Vagina (tissue), 2 donors: ENCODE measurements at regions not wholly inside any gene's neighbourhood (a gene's known extent, or its start where the extent isn't known, plus 50 kb on each side); places are given as distances from the start of the nearest gene placed in this dataset.

Experiments
- DNase-seq, 2 donors: peaks; one replicate each; pipeline ENCODE4 v3.0.0-alpha.2; 2017; ENCODE audit errors: extremely low spot score in 2 of 2
- H3K27ac ChIP-seq: fragments of 200-600 bp; sonication (generic); one replicate; pipeline ENCODE4 v1.5.1; 2019
- H3K27me3 ChIP-seq: fragments of 200-600 bp; sonication (generic); one replicate; pipeline ENCODE4 v1.5.1; 2019
- H3K36me3 ChIP-seq, 2 donors: fragments of 200-600 bp; sonication (generic); one replicate each; pipeline ENCODE4 v1.5.1; 2017 to 2019
- H3K4me1 ChIP-seq: fragments of 200-600 bp; sonication (generic); one replicate; pipeline ENCODE4 v1.5.1; 2019
- H3K4me3 ChIP-seq, 2 donors: fragments of 200-600 bp; sonication (generic); 1 replicate in 1 of 2; 2 replicates in 1 of 2; pipeline ENCODE4 v1.5.1; 2016 to 2019
- H3K9me3 ChIP-seq: fragments of 200-600 bp; sonication (generic); one replicate; pipeline ENCODE4 v1.5.1; 2019
- CTCF ChIP-seq, 3 experiments: fragments of 450-650 bp in 2 of 3; fragments of 200-600 bp in 1 of 3; sonication (generic) in 1 of 3; IDR thresholded peaks; one replicate each; pipeline ENCODE4 v1.5.1; 2017 to 2019; ENCODE audit warnings: antibody characterized with exemption in 3 of 3, mild to moderate bottlenecking in 2 of 3, moderate library complexity in 2 of 3
- POLR2A ChIP-seq, 2 donors: fragments of 450-650 bp; IDR thresholded peaks; one replicate each; pipeline ENCODE4 v1.6.1; 2017; ENCODE audit warnings: antibody characterized with exemption in 2 of 2, mild to moderate bottlenecking in 2 of 2, moderate library complexity in 2 of 2
- POLR2AphosphoS5 ChIP-seq, 2 donors: sonication (generic); formaldehyde crosslinking; IDR thresholded peaks; one replicate each; pipeline ENCODE4 v1.9.0; 2017; ENCODE audit warnings: antibody characterized with exemption in 2 of 2, mild to moderate bottlenecking in 2 of 2, low read depth in 1 of 2; ENCODE audit not compliant: insufficient read depth in 1 of 2
- intact Hi-C: fragments of 100-400 bp; cut with DNase I; formaldehyde crosslinking; loops from one replicate; pipeline ENCODE4 v1.15.1; 2023

DNA sequence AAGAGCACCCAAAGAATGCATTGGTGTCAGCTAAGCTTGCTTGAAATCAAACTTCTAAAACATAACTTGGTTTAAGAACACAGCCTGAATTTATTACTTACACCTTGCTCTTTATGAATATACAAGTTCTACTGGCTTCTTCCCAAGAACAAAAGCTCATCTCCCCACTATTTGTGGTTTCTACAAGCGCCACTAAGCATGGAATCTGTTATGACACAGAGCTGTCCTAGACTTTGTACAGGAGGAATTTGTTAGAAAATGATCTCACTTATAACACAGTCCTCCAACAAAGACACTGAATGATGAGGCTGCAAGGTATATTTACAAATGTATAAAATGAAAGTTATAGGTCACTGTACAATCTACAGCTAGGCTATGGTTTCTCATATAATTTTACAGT, 452.1 kb downstream of the BCAT1 start:
- H3K27me3 ChIP-seq = no peaks in the 10 kb centered on the region
- TF ChIP-seq POLR2AphosphoS5 (IDR thresholded peaks at IDR 0.05; ENCODE audit: insufficient read depth in 1 of 2, low read depth in 1 of 2) = no peak
- intact Hi-C loops = no loop called here
- no peak overlapping the region for H3K4me3 ChIP-seq
- DNase-seq = no peak
- H3K9me3 ChIP-seq = no peaks in the 10 kb centered on the region
- H3K36me3 ChIP-seq = no peaks in the 10 kb centered on the region
- peaks cover 51% of the 10 kb centered on the region for H3K4me1 ChIP-seq
- H3K27ac ChIP-seq = no peak overlapping the region

DNA sequence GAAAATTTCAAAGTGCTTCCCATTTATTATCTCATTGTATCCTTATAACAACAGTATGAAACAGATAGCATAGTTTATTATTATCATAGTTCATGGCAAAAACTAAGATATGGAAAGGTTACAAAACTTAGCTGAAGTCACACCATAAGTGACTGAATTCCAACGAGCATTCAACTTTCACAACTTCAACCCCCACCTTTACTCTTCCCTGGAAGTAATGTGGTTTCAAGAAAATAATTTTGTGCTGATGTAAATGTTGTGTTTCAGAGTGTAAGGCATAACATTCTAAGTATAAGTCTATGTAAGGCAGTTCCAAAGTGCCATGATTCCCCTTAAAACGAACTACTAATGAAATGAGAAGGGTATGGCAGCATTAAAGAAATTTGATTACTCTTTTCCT, 454.5 kb downstream of the BCAT1 start:
- intact Hi-C loops = no loop called here

DNA sequence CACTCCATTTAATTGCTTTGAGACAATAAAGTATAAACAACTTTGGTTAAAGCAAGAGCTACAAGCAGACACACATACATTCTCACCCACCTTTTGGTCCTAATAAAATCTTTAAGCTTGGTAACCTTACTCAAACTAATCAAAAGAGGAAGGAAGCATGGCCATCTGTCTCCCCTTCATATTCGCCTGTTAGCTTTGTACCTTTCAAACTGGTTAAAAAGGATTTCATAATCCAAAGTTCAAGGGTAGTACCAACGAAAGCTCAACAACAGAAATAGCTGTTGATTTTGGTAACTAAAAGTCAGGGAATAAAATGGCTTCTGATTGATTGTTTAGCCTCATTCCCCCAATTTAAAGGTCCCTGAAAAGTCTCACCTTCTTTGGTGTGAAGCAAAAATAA, 456.9 kb downstream of the BCAT1 start:
- DNase-seq = no peak
- H3K4me1 ChIP-seq = peaks cover 57% of the 10 kb centered on the region
- no peak overlapping the region for H3K4me3 ChIP-seq
- no peaks in the 10 kb centered on the region for H3K9me3 ChIP-seq
- no peaks in the 10 kb centered on the region for H3K36me3 ChIP-seq
- intact Hi-C loops = no loop called here
- TF ChIP-seq POLR2A (IDR thresholded peaks at IDR 0.05) (no peak), CTCF (IDR thresholded peaks at IDR 0.05) (no peak), POLR2AphosphoS5 (IDR thresholded peaks at IDR 0.05; ENCODE audit: insufficient read depth in 1 of 2, low read depth in 1 of 2) (no peak)
- no peak overlapping the region for H3K27ac ChIP-seq
- no peaks in the 10 kb centered on the region for H3K27me3 ChIP-seq

More for the DNA sequence above, 454.5 kb downstream of the BCAT1 start:
- Histone ChIP-seq H3K4me3 (no peak overlapping the region), H3K9me3 (no peaks in the 10 kb centered on the region), H3K4me1 (peaks cover 52% of the 10 kb centered on the region), H3K27ac (no peak overlapping the region), H3K36me3 (no peaks in the 10 kb centered on the region), H3K27me3 (no peaks in the 10 kb centered on the region)
- no peak for DNase-seq
- TF ChIP-seq POLR2AphosphoS5 (IDR thresholded peaks at IDR 0.05; ENCODE audit: insufficient read depth in 1 of 2, low read depth in 1 of 2) (no peak), CTCF (IDR thresholded peaks at IDR 0.05) (no peak), POLR2A (IDR thresholded peaks at IDR 0.05) (no peak)

- TF ChIP-seq POLR2AphosphoS5 (IDR thresholded peaks at IDR 0.05; ENCODE audit: insufficient read depth in 1 of 2, low read depth in 1 of 2) = no peak
- no peak for TF ChIP-seq POLR2A (IDR thresholded peaks at IDR 0.05)
- no peak for TF ChIP-seq CTCF (IDR thresholded peaks at IDR 0.05)
- H3K27me3 ChIP-seq = no peaks in the 10 kb centered on the region
- H3K9me3 ChIP-seq = no peaks in the 10 kb centered on the region
- no peaks in the 10 kb centered on the region for H3K36me3 ChIP-seq
- intact Hi-C loops = no loop called here
- H3K4me1 ChIP-seq = peaks cover 40% of the 10 kb centered on the region
- no peak overlapping the region for H3K4me3 ChIP-seq
- no peak for DNase-seq
- H3K27ac ChIP-seq = no peak overlapping the region
Measured at GRCh38 chr12:24489939-24490338, 459.0 kb downstream of the BCAT1 start.

DNA sequence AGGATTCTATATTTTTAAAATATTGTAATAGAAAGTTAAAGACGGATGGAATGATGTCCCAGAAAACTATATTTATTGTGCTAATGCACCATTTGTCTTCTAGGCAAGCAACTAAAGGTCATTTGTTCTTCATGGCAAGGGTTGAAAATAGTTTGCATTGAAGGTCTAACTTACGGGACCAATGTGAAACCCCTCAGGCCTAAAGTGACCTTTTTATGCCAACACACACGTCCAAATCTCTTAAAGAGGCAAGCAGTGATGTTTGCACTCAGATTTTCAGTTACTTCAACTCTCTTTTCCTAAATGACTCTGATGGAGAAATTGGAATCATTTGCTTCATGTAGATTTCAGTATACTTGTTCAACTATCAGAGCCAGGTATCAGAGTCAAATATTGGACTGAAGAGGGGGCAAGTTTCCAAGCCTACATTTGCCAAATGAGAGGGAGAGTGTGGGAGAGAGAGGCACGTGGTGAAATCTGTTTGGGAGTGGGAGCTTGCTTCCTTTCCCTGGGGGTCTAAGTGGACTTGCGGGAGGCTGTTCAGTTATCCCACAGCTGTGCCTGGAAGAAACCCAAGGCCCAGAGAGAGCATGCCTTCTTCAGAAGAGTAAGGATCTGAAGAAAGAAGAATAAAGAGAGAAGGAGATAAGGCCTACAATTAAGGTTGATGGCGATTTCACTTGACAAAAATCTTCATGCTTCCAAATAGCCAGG, 459.8 kb downstream of the BCAT1 start:
- Histone ChIP-seq H3K27ac (no peak overlapping the region), H3K27me3 (no peaks in the 10 kb centered on the region), H3K36me3 (no peaks in the 10 kb centered on the region), H3K4me3 (no peak overlapping the region), H3K4me1 (peaks cover 40% of the 10 kb centered on the region), H3K9me3 (no peaks in the 10 kb centered on the region)
- TF ChIP-seq CTCF (IDR thresholded peaks at IDR 0.05) (no peak), POLR2A (IDR thresholded peaks at IDR 0.05) (no peak), POLR2AphosphoS5 (IDR thresholded peaks at IDR 0.05; ENCODE audit: insufficient read depth in 1 of 2, low read depth in 1 of 2) (no peak)
- no peak for DNase-seq
- intact Hi-C loops = no loop called here
